HG03039 (cell line): ENCODE measurements at regions not wholly inside any gene's neighbourhood (a gene's known extent, or its start where the extent isn't known, plus 50 kb on each side); places are given as distances from the start of the nearest gene placed in this dataset.
A peak's percentile ranks its signal among the peaks of the same experiment; 100 is the strongest.
"Not testable (repeated sequence)": the region's sequence is repeated elsewhere in the genome, so short reads cannot be mapped to it uniquely, and the experiment has no call there.

Source experiments
- ATAC-seq: cut with Tn5 transposase; IDR thresholded peaks from one replicate; pipeline ENCODE4 v1.9.1; 2021; ENCODE audit warnings: mild to moderate bottlenecking, moderate library complexity; ENCODE audit not compliant: unreplicated experiment

- ATAC-seq: no peak
These were observed 142.9 kb downstream of the TPBG start for GRCh38 chr6:82506526-82506925.

GRCh38 chr6:82507112-82507511 is 143.5 kb downstream of the TPBG start:
- peak; percentile 90 for ATAC-seq

GRCh38 chr6:82511546-82511945 is 147.9 kb downstream of the TPBG start:
- ATAC-seq: no peak

- not testable (repeated sequence) for ATAC-seq
These were observed 154.3 kb downstream of the TPBG start for GRCh38 chr6:82517896-82518295.

- ATAC-seq: no peak
These were observed 157.8 kb downstream of the TPBG start for GRCh38 chr6:82521369-82521768.

GRCh38 chr6:82521861-82522260 is 158.2 kb downstream of the TPBG start:
- ATAC-seq: no peak

GRCh38 chr6:82524031-82524430 is 160.4 kb downstream of the TPBG start:
- ATAC-seq: no peak

GRCh38 chr6:82525775-82526495 is 162.3 kb downstream of the TPBG start:
- no peak for ATAC-seq

- not testable (repeated sequence) for ATAC-seq
These were observed 166.4 kb downstream of the TPBG start for GRCh38 chr6:82529960-82530460.

GRCh38 chr6:82534876-82535275 is 171.3 kb downstream of the TPBG start:
- ATAC-seq: no peak

GRCh38 chr6:82549480-82549879 is 185.9 kb downstream of the TPBG start:
- ATAC-seq: not testable (repeated sequence)

- not testable (repeated sequence) for ATAC-seq
These were observed 187.7 kb downstream of the TPBG start for GRCh38 chr6:82551311-82551710.

GRCh38 chr6:82551831-82552230 is 188.2 kb downstream of the TPBG start:
- no peak for ATAC-seq

- no peak for ATAC-seq
These were observed 190.4 kb downstream of the TPBG start for GRCh38 chr6:82553863-82554531.

- no peak for ATAC-seq
These were observed 191.0 kb downstream of the TPBG start for GRCh38 chr6:82554666-82555065.

- ATAC-seq: no peak
These were observed 192.2 kb downstream of the TPBG start for GRCh38 chr6:82555801-82556200.

GRCh38 chr6:82558531-82558930 is 194.9 kb downstream of the TPBG start:
- not testable (repeated sequence) for ATAC-seq

GRCh38 chr6:82567621-82568020 is 204.0 kb downstream of the TPBG start:
- ATAC-seq: no peak

GRCh38 chr6:82568290-82568993 is 204.8 kb downstream of the TPBG start:
- ATAC-seq: peak; percentile 91

- ATAC-seq: no peak
These were observed 205.4 kb downstream of the TPBG start for GRCh38 chr6:82569022-82569421.

GRCh38 chr6:82570083-82570482 is 206.5 kb downstream of the TPBG start:
- ATAC-seq: no peak

- no peak for ATAC-seq
These were observed 207.8 kb downstream of the TPBG start for GRCh38 chr6:82571455-82571854.
